ENCODE measurements at regions not wholly inside any gene's neighbourhood (a gene's known extent, or its start where the extent isn't known, plus 50 kb on each side); places are given as distances from the start of the nearest gene placed in this dataset.

DNA sequence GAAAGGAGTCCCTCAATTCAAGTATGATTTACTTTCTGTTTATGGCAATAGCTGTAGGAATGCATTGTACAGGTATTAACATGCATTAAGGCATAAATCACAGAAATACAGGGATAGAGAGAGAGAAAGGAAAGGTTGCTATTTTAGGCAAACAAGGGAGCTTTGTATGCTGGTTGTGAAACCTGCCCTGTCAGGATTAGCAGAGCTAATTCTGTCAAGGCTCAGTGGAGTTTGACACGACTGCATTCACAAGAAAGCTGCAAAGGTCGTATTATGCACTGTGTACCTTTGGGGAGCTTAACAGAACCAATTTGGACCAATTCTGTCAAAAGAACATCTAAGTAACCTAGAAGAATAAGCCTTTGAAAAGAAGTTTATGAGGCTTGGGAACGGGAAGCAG, 239.3 kb downstream of the GRIA2 start:
- no peaks in the 10 kb centered on the region for H3K4me1 Mint-ChIP-seq (ENCODE audit: low read depth)
- TF ChIP-seq, protein P1, sequence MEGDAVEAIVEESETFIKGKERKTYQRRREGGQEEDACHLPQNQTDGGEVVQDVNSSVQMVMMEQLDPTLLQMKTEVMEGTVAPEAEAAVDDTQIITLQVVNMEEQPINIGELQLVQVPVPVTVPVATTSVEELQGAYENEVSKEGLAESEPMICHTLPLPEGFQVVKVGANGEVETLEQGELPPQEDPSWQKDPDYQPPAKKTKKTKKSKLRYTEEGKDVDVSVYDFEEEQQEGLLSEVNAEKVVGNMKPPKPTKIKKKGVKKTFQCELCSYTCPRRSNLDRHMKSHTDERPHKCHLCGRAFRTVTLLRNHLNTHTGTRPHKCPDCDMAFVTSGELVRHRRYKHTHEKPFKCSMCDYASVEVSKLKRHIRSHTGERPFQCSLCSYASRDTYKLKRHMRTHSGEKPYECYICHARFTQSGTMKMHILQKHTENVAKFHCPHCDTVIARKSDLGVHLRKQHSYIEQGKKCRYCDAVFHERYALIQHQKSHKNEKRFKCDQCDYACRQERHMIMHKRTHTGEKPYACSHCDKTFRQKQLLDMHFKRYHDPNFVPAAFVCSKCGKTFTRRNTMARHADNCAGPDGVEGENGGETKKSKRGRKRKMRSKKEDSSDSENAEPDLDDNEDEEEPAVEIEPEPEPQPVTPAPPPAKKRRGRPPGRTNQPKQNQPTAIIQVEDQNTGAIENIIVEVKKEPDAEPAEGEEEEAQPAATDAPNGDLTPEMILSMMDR (IDR thresholded peaks at IDR 0.05): no peak
- intact Hi-C loops (cut with DNase I, micrococcal nuclease): no loop called here

DNA sequence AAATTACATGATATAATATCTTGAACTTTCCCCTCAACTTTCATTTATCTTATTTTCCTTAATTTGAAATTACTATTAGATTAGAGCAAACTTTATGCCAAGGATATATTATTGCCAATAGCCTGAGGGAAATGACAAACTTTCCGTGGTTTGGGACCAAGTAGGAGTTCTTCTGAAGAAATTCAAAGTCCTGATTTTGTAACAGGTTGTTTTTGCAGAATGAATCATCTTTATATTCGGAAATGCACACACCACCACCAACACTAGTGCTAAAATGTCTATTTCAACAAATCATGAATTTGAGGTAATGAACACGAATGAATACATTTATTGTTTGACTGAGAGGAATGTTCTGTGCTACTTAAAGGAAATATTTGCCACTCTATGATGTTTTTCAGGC, 226.7 kb downstream of the GRIA2 start:
- ATAC-seq (ENCODE audit: poor library complexity): no peak
- H3K4me1 ChIP-seq (ENCODE audit: insufficient read depth, low read length): no peaks in the 10 kb centered on the region
- ChIA-PET POLR2A (no interaction called here), CTCF (no interaction called here)
- H3K36me3 ChIP-seq (ENCODE audit: insufficient read depth, low read length): no peaks in the 10 kb centered on the region
- no peaks in the 10 kb centered on the region for H3K4me1 Mint-ChIP-seq (ENCODE audit: low read depth)
- intact Hi-C loops (cut with DNase I, micrococcal nuclease): no loop called here
- H3K9me3 Mint-ChIP-seq: peaks cover 3% of the 10 kb centered on the region
- no peak overlapping the region for H3K27ac Mint-ChIP-seq
- H3K36me3 Mint-ChIP-seq (ENCODE audit: low read depth): no peaks in the 10 kb centered on the region
- TF ChIP-seq, protein P1 (IDR thresholded peaks at IDR 0.05): no peak
- DNase-seq: no peak
- H3K27ac ChIP-seq (ENCODE audit: low read depth in 1 of 2, low read length in 2 of 2): no peak overlapping the region
- peaks cover 0 to 16% of the 10 kb centered on the region in 2 experiments for H3K9me3 ChIP-seq (ENCODE audit: control insufficient read depth in 1 of 2, insufficient read depth in 1 of 2, low read length in 2 of 2)
- no peak overlapping the region for H3K4me3 Mint-ChIP-seq
- H3K4me3 ChIP-seq (ENCODE audit: low read length): no peak overlapping the region
- H3K27me3 ChIP-seq (ENCODE audit: control insufficient read depth in 1 of 2, insufficient read depth in 2 of 2, low read length in 2 of 2): no peaks in the 10 kb centered on the region
- H3K27me3 Mint-ChIP-seq: no peaks in the 10 kb centered on the region

More for the DNA sequence above, 239.3 kb downstream of the GRIA2 start:
- peaks cover 0 to 3% of the 10 kb centered on the region in 2 experiments for H3K9me3 ChIP-seq (ENCODE audit: control insufficient read depth in 1 of 2, insufficient read depth in 1 of 2, low read length in 2 of 2)
- H3K36me3 ChIP-seq (ENCODE audit: insufficient read depth, low read length): no peaks in the 10 kb centered on the region
- DNase-seq (no peak), ATAC-seq (ENCODE audit: poor library complexity) (no peak)
- no peaks in the 10 kb centered on the region for H3K27me3 Mint-ChIP-seq
- CTCF ChIA-PET: no interaction called here
- peaks cover 24% of the 10 kb centered on the region for H3K9me3 Mint-ChIP-seq
- H3K27ac ChIP-seq (ENCODE audit: low read depth in 1 of 2, low read length in 2 of 2): no peak overlapping the region
- H3K4me3 Mint-ChIP-seq: no peak overlapping the region
- H3K27me3 ChIP-seq (ENCODE audit: control insufficient read depth in 1 of 2, insufficient read depth in 2 of 2, low read length in 2 of 2): no peaks in the 10 kb centered on the region
- H3K27ac Mint-ChIP-seq: no peak overlapping the region
- POLR2A ChIA-PET: no interaction called here
- H3K4me1 ChIP-seq (ENCODE audit: insufficient read depth, low read length): no peaks in the 10 kb centered on the region
- no peaks in the 10 kb centered on the region for H3K36me3 Mint-ChIP-seq (ENCODE audit: low read depth)
- H3K4me3 ChIP-seq (ENCODE audit: low read length): no peak overlapping the region

DNA sequence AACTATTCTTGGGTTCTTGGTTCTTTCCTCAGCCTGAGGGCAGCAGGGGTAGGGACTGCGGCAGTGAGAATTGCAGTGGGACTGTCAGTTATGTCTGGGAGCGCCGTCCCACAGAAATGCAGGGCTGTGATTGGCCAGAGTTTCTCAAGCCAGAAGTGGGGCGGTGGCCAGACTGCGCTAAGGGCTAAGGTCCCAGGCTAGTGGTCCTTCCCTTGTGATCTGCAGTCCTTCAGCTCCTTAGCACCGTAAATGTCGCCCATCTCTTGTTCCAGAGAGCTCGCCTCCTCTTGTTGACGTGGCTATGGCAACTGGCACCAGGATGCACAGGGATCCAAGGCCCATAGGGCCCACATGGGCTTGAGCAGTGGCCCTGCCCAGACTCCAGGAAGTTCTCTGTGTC, 223.5 kb downstream of the GRIA2 start:
- Histone ChIP-seq H3K27me3 (ENCODE audit: control insufficient read depth in 1 of 2, insufficient read depth in 2 of 2, low read length in 2 of 2) (no peaks in the 10 kb centered on the region), H3K27ac (ENCODE audit: low read depth in 1 of 2, low read length in 2 of 2) (no peak overlapping the region), H3K36me3 (ENCODE audit: insufficient read depth, low read length) (no peaks in the 10 kb centered on the region), H3K4me1 (ENCODE audit: insufficient read depth, low read length) (no peaks in the 10 kb centered on the region), H3K4me3 (ENCODE audit: low read length) (no peak overlapping the region), H3K9me3 (ENCODE audit: control insufficient read depth in 1 of 2, insufficient read depth in 1 of 2, low read length in 2 of 2) (peaks cover 0 to 20% of the 10 kb centered on the region in 2 experiments)
- TF ChIP-seq, protein P1 (IDR thresholded peaks at IDR 0.05): no peak
- intact Hi-C loops (cut with DNase I, micrococcal nuclease): no loop called here
- ATAC-seq (ENCODE audit: poor library complexity) (no peak), DNase-seq (no peak)
- H3K27ac Mint-ChIP-seq: no peak overlapping the region
- H3K27me3 Mint-ChIP-seq: no peaks in the 10 kb centered on the region
- POLR2A ChIA-PET: no interaction called here
- no peaks in the 10 kb centered on the region for H3K36me3 Mint-ChIP-seq (ENCODE audit: low read depth)
- peaks cover 3% of the 10 kb centered on the region for H3K9me3 Mint-ChIP-seq
- no peak overlapping the region for H3K4me3 Mint-ChIP-seq
- H3K4me1 Mint-ChIP-seq (ENCODE audit: low read depth): no peaks in the 10 kb centered on the region
- CTCF ChIA-PET: no interaction called here
